ENCODE measurements at regions not wholly inside any gene's neighbourhood (a gene's known extent, or its start where the extent isn't known, plus 50 kb on each side); places are given as distances from the start of the nearest gene placed in this dataset.

DNA sequence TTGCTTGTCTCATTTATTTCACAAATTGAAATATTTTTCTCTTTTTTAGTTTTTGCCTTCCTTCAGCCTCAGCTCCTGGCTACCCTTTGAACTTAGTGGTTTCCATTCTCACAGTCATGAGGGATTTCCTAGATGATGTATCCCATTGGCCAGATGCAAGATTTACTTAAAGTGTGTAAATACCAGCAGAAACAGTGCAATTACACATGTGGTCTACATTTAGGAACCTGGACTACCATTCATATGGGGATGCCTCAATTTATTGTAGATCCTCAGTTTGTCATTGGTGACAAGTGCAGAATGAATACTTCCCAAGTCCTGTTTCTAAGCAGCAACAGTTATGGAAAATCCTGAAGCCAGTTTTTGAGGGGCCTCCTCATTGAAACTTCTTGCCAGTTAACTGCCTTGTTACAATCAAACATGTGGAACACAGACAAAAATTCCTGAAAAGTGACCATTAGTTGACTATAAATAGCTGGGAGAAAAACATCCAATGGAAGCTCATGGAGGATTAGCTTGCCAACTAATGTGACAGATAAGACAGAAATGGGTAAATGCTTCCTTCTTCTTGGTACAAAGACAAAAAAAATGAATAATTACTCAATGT is 113.6 kb upstream of the FER start:
- CTCF ChIA-PET = interaction anchor here (2.4 kb wide), 1 partner anchor 8 kb away, joined by 10 read pairs; no protein-coding TSS in a partner anchor
- no peaks in the 10 kb centered on the region for H3K4me1 ChIP-seq (ENCODE audit: control insufficient read depth, insufficient read depth, low read length)
- no peak overlapping the region for H3K27ac ChIP-seq (ENCODE audit: extremely low read depth, low read depth, low read length)
- TF ChIP-seq ZBTB20 (tag by site-specific recombination; IDR thresholded peaks at IDR 0.05) = no peak
- TF ChIP-seq ZNF133 (tag by site-specific recombination; IDR thresholded peaks at IDR 0.05) = no peak
- TF ChIP-seq KLF9 (tag by site-specific recombination; IDR thresholded peaks at IDR 0.05; ENCODE audit: low read depth) = no peak
- TF ChIP-seq, protein P1, sequence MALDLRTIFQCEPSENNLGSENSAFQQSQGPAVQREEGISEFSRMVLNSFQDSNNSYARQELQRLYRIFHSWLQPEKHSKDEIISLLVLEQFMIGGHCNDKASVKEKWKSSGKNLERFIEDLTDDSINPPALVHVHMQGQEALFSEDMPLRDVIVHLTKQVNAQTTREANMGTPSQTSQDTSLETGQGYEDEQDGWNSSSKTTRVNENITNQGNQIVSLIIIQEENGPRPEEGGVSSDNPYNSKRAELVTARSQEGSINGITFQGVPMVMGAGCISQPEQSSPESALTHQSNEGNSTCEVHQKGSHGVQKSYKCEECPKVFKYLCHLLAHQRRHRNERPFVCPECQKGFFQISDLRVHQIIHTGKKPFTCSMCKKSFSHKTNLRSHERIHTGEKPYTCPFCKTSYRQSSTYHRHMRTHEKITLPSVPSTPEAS (tag by site-specific recombination; IDR thresholded peaks at IDR 0.05) = no peak
- no peak for TF ChIP-seq ZNF354C (tag by site-specific recombination; IDR thresholded peaks at IDR 0.05; ENCODE audit: borderline replicate concordance, low read depth)
- TF ChIP-seq ZNF654 (tag by site-specific recombination; IDR thresholded peaks at IDR 0.05; ENCODE audit: low read depth) = no peak
- TF ChIP-seq ZNF155 (tag by site-specific recombination; IDR thresholded peaks at IDR 0.05) = no peak
- no peak for TF ChIP-seq ZNF585B (tag by site-specific recombination; IDR thresholded peaks at IDR 0.05)
- no peaks in the 10 kb centered on the region for H3K36me3 ChIP-seq (ENCODE audit: control insufficient read depth in 2 of 2, insufficient read depth in 1 of 2, low read length in 2 of 2)
- H3K4me3 ChIP-seq (ENCODE audit: low read depth, low read length) = no peak overlapping the region
- H3K9me3 ChIP-seq (ENCODE audit: control insufficient read depth, insufficient read depth, low read depth, low read length) = no peaks in the 10 kb centered on the region
- POLR2A ChIA-PET = no interaction called here

DNA sequence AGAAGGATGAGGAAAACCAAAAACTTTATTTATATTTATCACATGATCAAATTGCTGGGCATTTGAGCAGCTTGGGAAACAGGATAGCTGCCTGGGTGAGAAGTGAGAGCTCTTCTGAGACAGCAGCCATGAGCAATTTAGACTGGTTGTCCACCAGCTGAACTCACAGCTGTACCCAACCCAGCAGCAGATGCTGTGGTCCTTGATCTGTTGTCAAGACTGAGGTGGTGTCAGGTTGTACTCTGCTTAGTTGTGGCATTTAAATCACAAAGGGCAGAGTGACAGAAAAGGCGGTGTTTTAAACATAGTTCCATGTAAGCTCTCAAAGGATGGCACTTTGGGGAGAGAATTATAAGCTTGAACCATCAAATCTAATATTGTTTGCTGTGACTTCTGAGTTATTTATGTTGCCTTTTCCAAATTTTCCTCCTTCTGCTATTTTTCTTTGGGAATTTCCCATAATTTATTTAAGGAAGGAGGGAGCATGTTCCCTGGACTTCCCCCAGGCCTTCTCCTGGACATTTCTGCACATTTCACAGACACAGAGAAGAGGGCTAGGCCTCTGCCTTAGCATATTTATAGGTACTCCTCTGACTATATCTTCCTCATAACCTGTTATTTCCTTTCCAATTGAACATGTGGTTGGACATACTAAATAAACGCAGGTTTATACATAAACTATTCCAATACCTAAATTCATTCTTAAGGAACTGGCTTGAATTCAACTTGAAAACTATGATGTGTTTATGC is 117.7 kb upstream of the FER start:
- Histone ChIP-seq H3K36me3 (ENCODE audit: control insufficient read depth in 2 of 2, insufficient read depth in 1 of 2, low read length in 2 of 2) (no peaks in the 10 kb centered on the region), H3K4me1 (ENCODE audit: control insufficient read depth, insufficient read depth, low read length) (no peaks in the 10 kb centered on the region), H3K27ac (ENCODE audit: extremely low read depth, low read depth, low read length) (no peak overlapping the region), H3K4me3 (ENCODE audit: low read depth, low read length) (no peak overlapping the region), H3K9me3 (ENCODE audit: control insufficient read depth, insufficient read depth, low read depth, low read length) (no peaks in the 10 kb centered on the region)
- POLR2A ChIA-PET = no interaction called here
- TF ChIP-seq GLI2 (tag by site-specific recombination; IDR thresholded peaks at IDR 0.05; ENCODE audit: borderline replicate concordance, low read depth) (no peak), ZFP37 (tag by site-specific recombination; IDR thresholded peaks at IDR 0.05) (no peak), ZNF416 (tag by site-specific recombination; IDR thresholded peaks at IDR 0.05) (no peak), ZNF133 (tag by site-specific recombination; IDR thresholded peaks at IDR 0.05) (no peak), SP2 (tag by site-specific recombination; IDR thresholded peaks at IDR 0.05) (no peak), ZNF341 (tag by site-specific recombination; IDR thresholded peaks at IDR 0.05; ENCODE audit: low read depth) (no peak), ZNF266 (tag by site-specific recombination; IDR thresholded peaks at IDR 0.05; ENCODE audit: low read depth) (no peak)
- TF ChIP-seq, protein P2, sequence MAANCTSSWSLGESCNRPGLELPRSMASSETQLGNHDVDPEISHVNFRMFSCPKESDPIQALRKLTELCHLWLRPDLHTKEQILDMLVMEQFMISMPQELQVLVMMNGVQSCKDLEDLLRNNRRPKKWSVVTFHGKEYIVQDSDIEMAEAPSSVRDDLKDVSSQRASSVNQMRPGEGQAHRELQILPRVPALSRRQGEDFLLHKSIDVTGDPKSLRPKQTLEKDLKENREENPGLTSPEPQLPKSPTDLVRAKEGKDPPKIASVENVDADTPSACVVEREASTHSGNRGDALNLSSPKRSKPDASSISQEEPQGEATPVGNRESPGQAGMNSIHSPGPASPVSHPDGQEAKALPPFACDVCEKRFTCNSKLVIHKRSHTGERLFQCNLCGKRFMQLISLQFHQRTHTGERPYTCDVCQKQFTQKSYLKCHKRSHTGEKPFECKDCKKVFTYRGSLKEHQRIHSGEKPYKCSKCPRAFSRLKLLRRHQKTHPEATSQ (tag by site-specific recombination; IDR thresholded peaks at IDR 0.05) = no peak
- CTCF ChIA-PET = interaction anchor here (0.6 to 2.1 kb wide), 2 partner anchors 12 to 1570 kb away, joined by 3 to 9 read pairs; no protein-coding TSS in a partner anchor

DNA sequence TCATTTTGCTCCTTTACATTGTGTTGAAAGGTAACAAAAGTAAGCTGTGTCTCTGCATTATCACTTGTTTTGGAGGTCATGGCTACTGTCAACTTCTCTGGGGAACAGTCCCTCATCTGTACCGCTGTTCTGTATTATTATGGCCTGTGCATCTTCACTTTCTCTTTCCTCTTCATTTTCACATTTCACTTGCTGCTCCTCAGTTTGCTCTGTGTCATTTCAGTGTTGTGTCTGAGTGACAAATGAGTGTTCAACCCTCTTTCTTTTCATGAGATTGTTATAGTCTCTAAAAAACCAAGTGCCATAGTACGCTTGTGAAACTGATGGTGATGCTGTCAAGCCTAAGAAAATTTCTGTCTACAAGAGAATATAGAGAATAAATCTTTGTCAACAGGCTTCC is 122.0 kb upstream of the FER start:
- POLR2A ChIA-PET = no interaction called here
- Histone ChIP-seq H3K27ac (ENCODE audit: extremely low read depth, low read depth, low read length) (no peak overlapping the region), H3K4me3 (ENCODE audit: low read depth, low read length) (no peak overlapping the region), H3K9me3 (ENCODE audit: control insufficient read depth, insufficient read depth, low read depth, low read length) (no peaks in the 10 kb centered on the region), H3K36me3 (ENCODE audit: control insufficient read depth in 2 of 2, insufficient read depth in 1 of 2, low read length in 2 of 2) (no peaks in the 10 kb centered on the region), H3K4me1 (ENCODE audit: control insufficient read depth, insufficient read depth, low read length) (no peaks in the 10 kb centered on the region)
- CTCF ChIA-PET = no interaction called here
- TF ChIP-seq ZNF169 (tag by site-specific recombination; IDR thresholded peaks at IDR 0.05) (no peak), ZNF423 (tag by site-specific recombination; IDR thresholded peaks at IDR 0.05) (no peak), ZNF416 (tag by site-specific recombination; IDR thresholded peaks at IDR 0.05) (no peak), ZNF133 (tag by site-specific recombination; IDR thresholded peaks at IDR 0.05) (no peak), ZNF624 (tag by site-specific recombination; IDR thresholded peaks at IDR 0.05) (no peak), ZNF529 (tag by site-specific recombination; IDR thresholded peaks at IDR 0.05; ENCODE audit: insufficient replicate concordance) (no peak), BCL11B (tag by site-specific recombination; IDR thresholded peaks at IDR 0.05; ENCODE audit: low read depth) (no peak), ZNF426 (tag by site-specific recombination; IDR thresholded peaks at IDR 0.05) (no peak), ZFP37 (tag by site-specific recombination; IDR thresholded peaks at IDR 0.05) (no peak), ZNF324 (tag by site-specific recombination; IDR thresholded peaks at IDR 0.05) (no peak), ZFP3 (tag by site-specific recombination; IDR thresholded peaks at IDR 0.05; ENCODE audit: low read depth) (no peak)
- TF ChIP-seq, protein P3, sequence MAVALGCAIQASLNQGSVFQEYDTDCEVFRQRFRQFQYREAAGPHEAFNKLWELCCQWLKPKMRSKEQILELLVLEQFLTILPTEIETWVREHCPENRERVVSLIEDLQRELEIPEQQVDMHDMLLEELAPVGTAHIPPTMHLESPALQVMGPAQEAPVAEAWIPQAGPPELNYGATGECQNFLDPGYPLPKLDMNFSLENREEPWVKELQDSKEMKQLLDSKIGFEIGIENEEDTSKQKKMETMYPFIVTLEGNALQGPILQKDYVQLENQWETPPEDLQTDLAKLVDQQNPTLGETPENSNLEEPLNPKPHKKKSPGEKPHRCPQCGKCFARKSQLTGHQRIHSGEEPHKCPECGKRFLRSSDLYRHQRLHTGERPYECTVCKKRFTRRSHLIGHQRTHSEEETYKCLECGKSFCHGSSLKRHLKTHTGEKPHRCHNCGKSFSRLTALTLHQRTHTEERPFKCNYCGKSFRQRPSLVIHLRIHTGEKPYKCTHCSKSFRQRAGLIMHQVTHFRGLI (tag by site-specific recombination; IDR thresholded peaks at IDR 0.05) = no peak
